ENCODE measurements at regions not wholly inside any gene's neighbourhood (a gene's known extent, or its start where the extent isn't known, plus 50 kb on each side); places are given as distances from the start of the nearest gene placed in this dataset.
"Not testable (repeated sequence)": the region's sequence is repeated elsewhere in the genome, so short reads cannot be mapped to it uniquely, and the experiment has no call there.

DNA sequence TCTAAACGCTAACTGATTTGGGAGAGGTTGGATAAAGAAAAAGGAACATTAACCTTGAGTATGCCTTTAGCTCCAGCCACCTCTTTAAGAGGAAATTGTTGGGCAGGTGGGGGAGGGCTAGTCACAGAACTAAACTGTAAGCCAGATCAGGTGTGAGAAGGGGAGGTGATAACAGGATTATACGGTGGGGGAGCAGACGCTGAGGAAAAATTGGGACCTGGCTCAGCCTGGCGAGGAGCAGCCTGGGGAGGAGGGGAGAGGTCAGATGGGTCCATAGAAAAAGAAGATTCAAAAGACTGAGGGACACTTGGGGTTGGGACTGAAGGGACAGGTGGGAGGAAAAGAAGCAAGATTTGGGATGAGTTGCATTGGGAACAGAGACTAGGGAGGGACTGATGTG lies 558.0 kb downstream of the ADGRL2 start:
- TF ChIP-seq, protein P1, sequence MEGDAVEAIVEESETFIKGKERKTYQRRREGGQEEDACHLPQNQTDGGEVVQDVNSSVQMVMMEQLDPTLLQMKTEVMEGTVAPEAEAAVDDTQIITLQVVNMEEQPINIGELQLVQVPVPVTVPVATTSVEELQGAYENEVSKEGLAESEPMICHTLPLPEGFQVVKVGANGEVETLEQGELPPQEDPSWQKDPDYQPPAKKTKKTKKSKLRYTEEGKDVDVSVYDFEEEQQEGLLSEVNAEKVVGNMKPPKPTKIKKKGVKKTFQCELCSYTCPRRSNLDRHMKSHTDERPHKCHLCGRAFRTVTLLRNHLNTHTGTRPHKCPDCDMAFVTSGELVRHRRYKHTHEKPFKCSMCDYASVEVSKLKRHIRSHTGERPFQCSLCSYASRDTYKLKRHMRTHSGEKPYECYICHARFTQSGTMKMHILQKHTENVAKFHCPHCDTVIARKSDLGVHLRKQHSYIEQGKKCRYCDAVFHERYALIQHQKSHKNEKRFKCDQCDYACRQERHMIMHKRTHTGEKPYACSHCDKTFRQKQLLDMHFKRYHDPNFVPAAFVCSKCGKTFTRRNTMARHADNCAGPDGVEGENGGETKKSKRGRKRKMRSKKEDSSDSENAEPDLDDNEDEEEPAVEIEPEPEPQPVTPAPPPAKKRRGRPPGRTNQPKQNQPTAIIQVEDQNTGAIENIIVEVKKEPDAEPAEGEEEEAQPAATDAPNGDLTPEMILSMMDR (IDR thresholded peaks at IDR 0.05; ENCODE audit: low read length): not testable (repeated sequence)
- not testable (repeated sequence) for TF ChIP-seq EZH2 (IDR thresholded peaks at IDR 0.05; ENCODE audit: borderline replicate concordance, low read length)
